Stimulated activated CD4-positive, alpha-beta T cell treated with anti-CD3 and anti-CD28 coated beads, Interleukin-4, amount 100 ng/mL, for 4 hours (primary cell): ENCODE measurements at regions not wholly inside any gene's neighbourhood (a gene's known extent, or its start where the extent isn't known, plus 50 kb on each side); places are given as distances from the start of the nearest gene placed in this dataset.

Experiments used
- DNase-seq, 2 experiments: peaks; one replicate each; pipeline ENCODE4 v3.0.0-alpha.2; 2020

GRCh38 chr1:194616835-194617234 is 1430.4 kb upstream of the B3GALT2 start:
- DNase-seq, result no peak

- DNase-seq, result no peak
Measured at GRCh38 chr1:194602184-194602583, 1415.8 kb upstream of the B3GALT2 start.

- no peak for DNase-seq
Measured at GRCh38 chr1:194600716-194601115, 1414.3 kb upstream of the B3GALT2 start.

GRCh38 chr1:194598098-194598497 is 1411.7 kb upstream of the B3GALT2 start:
- DNase-seq, result no peak

- DNase-seq, result no peak
Measured at GRCh38 chr1:194586302-194586701, 1399.9 kb upstream of the B3GALT2 start.

- no peak for DNase-seq
Measured at GRCh38 chr1:194584052-194584451, 1397.6 kb upstream of the B3GALT2 start.

GRCh38 chr1:194570476-194570875 is 1384.1 kb upstream of the B3GALT2 start:
- DNase-seq, result no peak

- DNase-seq, result no peak
Measured at GRCh38 chr1:194568610-194569009, 1382.2 kb upstream of the B3GALT2 start.

- DNase-seq, result no peak
Measured at GRCh38 chr1:194548071-194548470, 1361.7 kb upstream of the B3GALT2 start.

GRCh38 chr1:194544012-194544411 is 1357.6 kb upstream of the B3GALT2 start:
- DNase-seq, result no peak

- DNase-seq, result no peak
Measured at GRCh38 chr1:194538453-194538852, 1352.0 kb upstream of the B3GALT2 start.

- DNase-seq, result no peak
Measured at GRCh38 chr1:194537521-194537920, 1351.1 kb upstream of the B3GALT2 start.

- DNase-seq, result no peak
Measured at GRCh38 chr1:194535369-194535768, 1349.0 kb upstream of the B3GALT2 start.

- DNase-seq, result no peak
Measured at GRCh38 chr1:194534784-194535183, 1348.4 kb upstream of the B3GALT2 start.

GRCh38 chr1:194533641-194534040 is 1347.2 kb upstream of the B3GALT2 start:
- no peak for DNase-seq

GRCh38 chr1:194517567-194517966 is 1331.2 kb upstream of the B3GALT2 start:
- DNase-seq, result no peak

- DNase-seq, result no peak
Measured at GRCh38 chr1:194515916-194516315, 1329.5 kb upstream of the B3GALT2 start.

- DNase-seq, result no peak
Measured at GRCh38 chr1:194512957-194513356, 1326.5 kb upstream of the B3GALT2 start.

- DNase-seq, result no peak
Measured at GRCh38 chr1:194512345-194512744, 1325.9 kb upstream of the B3GALT2 start.

- no peak for DNase-seq
Measured at GRCh38 chr1:194503209-194503608, 1316.8 kb upstream of the B3GALT2 start.

- DNase-seq, result no peak
Measured at GRCh38 chr1:194495434-194495833, 1309.0 kb upstream of the B3GALT2 start.

GRCh38 chr1:194487172-194487571 is 1300.8 kb upstream of the B3GALT2 start:
- no peak for DNase-seq

- no peak for DNase-seq
Measured at GRCh38 chr1:194485432-194485831, 1299.0 kb upstream of the B3GALT2 start.

- DNase-seq, result no peak
Measured at GRCh38 chr1:194478731-194479130, 1292.3 kb upstream of the B3GALT2 start.

GRCh38 chr1:194477908-194478307 is 1291.5 kb upstream of the B3GALT2 start:
- no peak for DNase-seq

- DNase-seq, result no peak
Measured at GRCh38 chr1:194476872-194477271, 1290.5 kb upstream of the B3GALT2 start.
